ENCODE measurements at regions not wholly inside any gene's neighbourhood (a gene's known extent, or its start where the extent isn't known, plus 50 kb on each side); places are given as distances from the start of the nearest gene placed in this dataset.

DNA sequence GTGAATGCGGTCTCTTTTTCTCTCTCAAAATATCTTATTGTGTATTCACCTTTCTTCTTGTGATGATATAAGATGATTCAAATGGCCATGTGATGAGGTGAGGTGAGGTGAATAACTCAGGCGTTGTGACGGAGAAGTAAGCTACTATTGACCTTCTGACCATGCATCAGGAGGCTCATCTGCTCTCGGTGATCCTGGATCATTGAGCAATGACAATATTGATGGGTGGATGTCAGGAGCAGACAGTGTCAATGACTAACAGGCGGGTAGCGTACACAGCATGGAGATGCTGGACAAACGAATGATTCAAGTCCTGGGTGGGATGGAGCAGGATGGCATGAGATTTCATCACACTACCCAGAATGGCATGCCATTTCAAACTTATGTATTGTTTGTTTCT is 119.6 kb downstream of the PXDC1 start:
- TF ChIP-seq CTCF (conservative IDR thresholded peaks at IDR 0.05; ENCODE audit: low read length) (no peak), EZH2phosphoT487 (IDR thresholded peaks at IDR 0.05; ENCODE audit: borderline replicate concordance) (no peak)
